A673 (cell line): ENCODE measurements at regions not wholly inside any gene's neighbourhood (a gene's known extent, or its start where the extent isn't known, plus 50 kb on each side); places are given as distances from the start of the nearest gene placed in this dataset.

Source experiments
- BruUV-seq: library from RNA; stranded (reverse); fragments of 400-500 nt; replicated peaks from 2 replicates; lab custom pipeline; 2021; lab: Mats Ljungman, UMichigan
- CTCF ChIA-PET: fragments of 300-600 bp; sonication (Branson Sonifier 250); formaldehyde crosslinking; loops from one replicate; lab custom pipeline; 2022; ENCODE audit warnings: antibody characterized with exemption; lab: Charles Lee
- POLR2A ChIA-PET: fragments of 300-600 bp; sonication (Branson Sonifier 250); formaldehyde crosslinking; loops from one replicate; lab custom pipeline; 2022; ENCODE audit warnings: antibody characterized with exemption; ENCODE audit not compliant: low non-redundant PET; lab: Charles Lee
- DNase-seq: peaks from one replicate; pipeline ENCODE4 v3.0.0-alpha.2; 2015; ENCODE audit warnings: low spot score
- H3K27ac ChIP-seq: fragments of 200-600 bp; sonication (generic); 2 replicates; pipeline ENCODE4 v1.5.1; 2016; ENCODE audit warnings: mixed run types, low read depth, mild to moderate bottlenecking, mixed read lengths, antibody characterized with exemption, low read length; ENCODE audit not compliant: poor library complexity, severe bottlenecking
- H3K27me3 ChIP-seq: fragments of 200-600 bp; sonication (generic); replicated peaks from 2 replicates; pipeline ENCODE4 v1.6.1; 2017; ENCODE audit warnings: mixed run types, low read depth, mild to moderate bottlenecking, mixed read lengths, antibody characterized with exemption, low read length; ENCODE audit not compliant: insufficient read depth, poor library complexity
- H3K36me3 ChIP-seq: fragments of 200-600 bp; sonication (generic); 2 replicates; pipeline ENCODE4 v1.6.1; 2016; ENCODE audit warnings: mixed run types, mild to moderate bottlenecking, mixed read lengths, antibody characterized with exemption, low read length; ENCODE audit not compliant: insufficient read depth, poor library complexity, severe bottlenecking
- H3K4me1 ChIP-seq: fragments of 200-600 bp; sonication (generic); 2 replicates; pipeline ENCODE4 v1.6.1; 2017; ENCODE audit warnings: mixed run types, mild to moderate bottlenecking, mixed read lengths, antibody characterized with exemption, low read length; ENCODE audit not compliant: insufficient read depth, poor library complexity, severe bottlenecking
- H3K4me3 ChIP-seq: fragments of 200-600 bp; sonication (generic); 2 replicates; pipeline ENCODE4 v1.5.1; 2016; ENCODE audit warnings: low read depth, mixed run types, mild to moderate bottlenecking, mixed read lengths, low read length; ENCODE audit not compliant: poor library complexity, severe bottlenecking
- H3K9me3 ChIP-seq: fragments of 200-600 bp; sonication (generic); 2 replicates; pipeline ENCODE4 v1.6.1; 2016; ENCODE audit warnings: mixed run types, low read depth, mild to moderate bottlenecking, mixed read lengths, antibody characterized with exemption, low read length; ENCODE audit not compliant: poor library complexity, severe bottlenecking
- EZH2 ChIP-seq: fragments of 200-600 bp; sonication (generic); IDR thresholded peaks from 2 replicates; pipeline ENCODE4 v1.6.1; 2017; ENCODE audit warnings: borderline replicate concordance, low read depth, mild to moderate bottlenecking, mixed read lengths, antibody characterized with exemption, low read length; ENCODE audit not compliant: poor library complexity, severe bottlenecking
- intact Hi-C: fragments of 100-400 bp; cut with micrococcal nuclease; formaldehyde crosslinking; loops from one replicate; pipeline ENCODE4 v1.10.0; 2022; ENCODE audit not compliant: unreplicated experiment
- TF ChIP-seq, protein P1 (sequence below): fragments of 300-800, 200-600 bp; sonication (generic); conservative IDR thresholded peaks from 2 replicates; pipeline ENCODE4 v1.5.1; 2017; ENCODE audit warnings: low read depth, mild to moderate bottlenecking, antibody characterized with exemption, low read length, moderate library complexity, mixed read lengths

- Histone ChIP-seq H3K4me3 (no peak overlapping the region), H3K9me3 (no peaks in the 10 kb centered on the region), H3K36me3 (no peaks in the 10 kb centered on the region), H3K4me1 (no peaks in the 10 kb centered on the region), H3K27ac (no peak overlapping the region), H3K27me3 (peaks cover 33% of the 10 kb centered on the region)
- CTCF ChIA-PET, result no interaction called here
- intact Hi-C loops, result no loop called here
- POLR2A ChIA-PET, result no interaction called here
- no peak for TF ChIP-seq EZH2
- TF ChIP-seq, protein P1, sequence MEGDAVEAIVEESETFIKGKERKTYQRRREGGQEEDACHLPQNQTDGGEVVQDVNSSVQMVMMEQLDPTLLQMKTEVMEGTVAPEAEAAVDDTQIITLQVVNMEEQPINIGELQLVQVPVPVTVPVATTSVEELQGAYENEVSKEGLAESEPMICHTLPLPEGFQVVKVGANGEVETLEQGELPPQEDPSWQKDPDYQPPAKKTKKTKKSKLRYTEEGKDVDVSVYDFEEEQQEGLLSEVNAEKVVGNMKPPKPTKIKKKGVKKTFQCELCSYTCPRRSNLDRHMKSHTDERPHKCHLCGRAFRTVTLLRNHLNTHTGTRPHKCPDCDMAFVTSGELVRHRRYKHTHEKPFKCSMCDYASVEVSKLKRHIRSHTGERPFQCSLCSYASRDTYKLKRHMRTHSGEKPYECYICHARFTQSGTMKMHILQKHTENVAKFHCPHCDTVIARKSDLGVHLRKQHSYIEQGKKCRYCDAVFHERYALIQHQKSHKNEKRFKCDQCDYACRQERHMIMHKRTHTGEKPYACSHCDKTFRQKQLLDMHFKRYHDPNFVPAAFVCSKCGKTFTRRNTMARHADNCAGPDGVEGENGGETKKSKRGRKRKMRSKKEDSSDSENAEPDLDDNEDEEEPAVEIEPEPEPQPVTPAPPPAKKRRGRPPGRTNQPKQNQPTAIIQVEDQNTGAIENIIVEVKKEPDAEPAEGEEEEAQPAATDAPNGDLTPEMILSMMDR, result no peak
- no peak for DNase-seq
- no TSS peak for BruUV-seq
Observed at GRCh38 chr3:127387556-127388153, 99.8 kb upstream of the PRR20G start.

DNA sequence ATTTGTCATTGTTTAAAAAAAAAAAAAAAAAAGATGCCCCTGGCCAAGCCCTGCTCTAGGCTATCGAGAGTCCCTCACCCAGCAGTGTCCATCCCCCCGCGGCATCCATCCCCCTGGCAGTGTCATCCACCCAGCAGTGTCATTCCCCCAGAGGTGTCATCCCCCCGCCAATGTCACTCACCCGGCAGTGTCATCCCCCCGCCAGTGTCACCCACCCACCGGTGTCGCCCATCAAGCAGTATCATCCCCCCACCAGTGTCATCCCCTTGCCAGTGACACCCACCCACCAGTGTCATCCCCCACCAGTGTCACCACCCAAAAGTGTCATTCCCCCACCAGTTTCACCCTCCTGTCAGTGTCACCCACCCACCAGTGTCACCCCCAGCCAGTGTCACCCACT, 99.3 kb upstream of the PRR20G start:
- ChIA-PET POLR2A (no interaction called here), CTCF (no interaction called here)
- H3K27me3 ChIP-seq, result peaks cover 38% of the 10 kb centered on the region
- intact Hi-C loops, result no loop called here
- H3K36me3 ChIP-seq, result no peaks in the 10 kb centered on the region
- H3K9me3 ChIP-seq, result no peaks in the 10 kb centered on the region
- no peak overlapping the region for H3K27ac ChIP-seq
- BruUV-seq, result no TSS peak
- TF ChIP-seq EZH2, result no peak
- TF ChIP-seq, protein P1, result no peak
- no peak overlapping the region for H3K4me3 ChIP-seq
- no peak for DNase-seq
- no peaks in the 10 kb centered on the region for H3K4me1 ChIP-seq

GRCh38 chr3:127386490-127386889, 98.6 kb upstream of the PRR20G start:
- DNase-seq, result no peak
- H3K27ac ChIP-seq, result no peak overlapping the region
- no peak overlapping the region for H3K4me3 ChIP-seq
- peaks cover 4% of the 10 kb centered on the region for H3K9me3 ChIP-seq
- no peaks in the 10 kb centered on the region for H3K4me1 ChIP-seq
- intact Hi-C loops, result no loop called here
- no peaks in the 10 kb centered on the region for H3K36me3 ChIP-seq
- BruUV-seq, result no TSS peak
- CTCF ChIA-PET, result no interaction called here
- peaks cover 42% of the 10 kb centered on the region for H3K27me3 ChIP-seq
- POLR2A ChIA-PET, result no interaction called here
- TF ChIP-seq, protein P1, result no peak
- TF ChIP-seq EZH2, result no peak
